ENCODE measurements at regions not wholly inside any gene's neighbourhood (a gene's known extent, or its start where the extent isn't known, plus 50 kb on each side); places are given as distances from the start of the nearest gene placed in this dataset.
"Not testable (repeated sequence)": the region's sequence is repeated elsewhere in the genome, so short reads cannot be mapped to it uniquely, and the experiment has no call there.

GRCh38 chr6:145539831-145540230 lies 195.5 kb downstream of the EPM2A start:
- in situ Hi-C loops (cut with MboI; ENCODE audit: low pct_unique_long_range_greater_than_20kb, low sequenced_read_pairs) = no loop called here

GRCh38 chr6:145540741-145541140 lies 194.6 kb downstream of the EPM2A start:
- in situ Hi-C loops (cut with MboI; ENCODE audit: low pct_unique_long_range_greater_than_20kb, low sequenced_read_pairs) = no loop called here
- DNase-seq = no peak

More at GRCh38 chr6:145539831-145540230, 195.5 kb downstream of the EPM2A start:
- no peak for DNase-seq

GRCh38 chr6:145544041-145544440 lies 191.3 kb downstream of the EPM2A start:
- in situ Hi-C loops (cut with MboI; ENCODE audit: low pct_unique_long_range_greater_than_20kb, low sequenced_read_pairs) = no loop called here
- DNase-seq = no peak

- no peak for DNase-seq
Observed at GRCh38 chr6:145544514-145544913, 190.8 kb downstream of the EPM2A start.

GRCh38 chr6:145546265-145546664 lies 189.1 kb downstream of the EPM2A start:
- in situ Hi-C loops (cut with MboI; ENCODE audit: low pct_unique_long_range_greater_than_20kb, low sequenced_read_pairs) = no loop called here
- no peak for DNase-seq

More at GRCh38 chr6:145544514-145544913, 190.8 kb downstream of the EPM2A start:
- in situ Hi-C loops (cut with MboI; ENCODE audit: low pct_unique_long_range_greater_than_20kb, low sequenced_read_pairs) = no loop called here

GRCh38 chr6:145547594-145548335 lies 187.6 kb downstream of the EPM2A start:
- in situ Hi-C loops (cut with MboI; ENCODE audit: low pct_unique_long_range_greater_than_20kb, low sequenced_read_pairs) = no loop called here
- no peak for DNase-seq

GRCh38 chr6:145548933-145549648 lies 186.2 kb downstream of the EPM2A start:
- in situ Hi-C loops (cut with MboI; ENCODE audit: low pct_unique_long_range_greater_than_20kb, low sequenced_read_pairs) = no loop called here
- no peak for DNase-seq

GRCh38 chr6:145551164-145551563 lies 184.2 kb downstream of the EPM2A start:
- in situ Hi-C loops (cut with MboI; ENCODE audit: low pct_unique_long_range_greater_than_20kb, low sequenced_read_pairs) = no loop called here
- no peak for DNase-seq

GRCh38 chr6:145555084-145555483 lies 180.2 kb downstream of the EPM2A start:
- DNase-seq = no peak
- in situ Hi-C loops (cut with MboI; ENCODE audit: low pct_unique_long_range_greater_than_20kb, low sequenced_read_pairs) = no loop called here

GRCh38 chr6:145557474-145557873 lies 177.8 kb downstream of the EPM2A start:
- no peak for DNase-seq
- in situ Hi-C loops (cut with MboI; ENCODE audit: low pct_unique_long_range_greater_than_20kb, low sequenced_read_pairs) = no loop called here

- in situ Hi-C loops (cut with MboI; ENCODE audit: low pct_unique_long_range_greater_than_20kb, low sequenced_read_pairs) = no loop called here
- DNase-seq = no peak
Observed at GRCh38 chr6:145559836-145560235, 175.5 kb downstream of the EPM2A start.

- no peak for DNase-seq
- in situ Hi-C loops (cut with MboI; ENCODE audit: low pct_unique_long_range_greater_than_20kb, low sequenced_read_pairs) = no loop called here
Observed at GRCh38 chr6:145561095-145562072, 173.9 kb downstream of the EPM2A start.

- in situ Hi-C loops (cut with MboI; ENCODE audit: low pct_unique_long_range_greater_than_20kb, low sequenced_read_pairs) = no loop called here
- no peak for DNase-seq
Observed at GRCh38 chr6:145562771-145563615, 172.3 kb downstream of the EPM2A start.

- in situ Hi-C loops (cut with MboI; ENCODE audit: low pct_unique_long_range_greater_than_20kb, low sequenced_read_pairs) = no loop called here
- DNase-seq = no peak
Observed at GRCh38 chr6:145564553-145564952, 170.8 kb downstream of the EPM2A start.

- in situ Hi-C loops (cut with MboI; ENCODE audit: low pct_unique_long_range_greater_than_20kb, low sequenced_read_pairs) = no loop called here
- no peak for DNase-seq
Observed at GRCh38 chr6:145567684-145568252, 167.6 kb downstream of the EPM2A start.

GRCh38 chr6:145569140-145569539 lies 166.2 kb downstream of the EPM2A start:
- DNase-seq = no peak
- in situ Hi-C loops (cut with MboI; ENCODE audit: low pct_unique_long_range_greater_than_20kb, low sequenced_read_pairs) = no loop called here

GRCh38 chr6:145570336-145570735 lies 165.0 kb downstream of the EPM2A start:
- DNase-seq; in situ Hi-C loops (cut with MboI; ENCODE audit: low pct_unique_long_range_greater_than_20kb, low sequenced_read_pairs): not testable (repeated sequence)

- DNase-seq; in situ Hi-C loops (cut with MboI; ENCODE audit: low pct_unique_long_range_greater_than_20kb, low sequenced_read_pairs): not testable (repeated sequence)
Observed at GRCh38 chr6:145574269-145574668, 161.1 kb downstream of the EPM2A start.
